Hepatocyte (in vitro differentiated cells): ENCODE measurements at regions not wholly inside any gene's neighbourhood (a gene's known extent, or its start where the extent isn't known, plus 50 kb on each side); places are given as distances from the start of the nearest gene placed in this dataset.

Source experiments
- EZH2phosphoT487 ChIP-seq: fragments of 200-600 bp; sonication (generic); IDR thresholded peaks from one replicate; pipeline ENCODE4 v1.6.1; 2018; ENCODE audit warnings: antibody characterized with exemption, mild to moderate bottlenecking, low read depth, moderate library complexity; ENCODE audit not compliant: unreplicated experiment, severe bottlenecking
- TF ChIP-seq, protein P1 (sequence below): fragments of 200-600 bp; sonication (generic); IDR thresholded peaks from 2 replicates; pipeline ENCODE4 v1.5.1; 2016; ENCODE audit warnings: antibody characterized with exemption, mild to moderate bottlenecking; ENCODE audit not compliant: poor library complexity

DNA sequence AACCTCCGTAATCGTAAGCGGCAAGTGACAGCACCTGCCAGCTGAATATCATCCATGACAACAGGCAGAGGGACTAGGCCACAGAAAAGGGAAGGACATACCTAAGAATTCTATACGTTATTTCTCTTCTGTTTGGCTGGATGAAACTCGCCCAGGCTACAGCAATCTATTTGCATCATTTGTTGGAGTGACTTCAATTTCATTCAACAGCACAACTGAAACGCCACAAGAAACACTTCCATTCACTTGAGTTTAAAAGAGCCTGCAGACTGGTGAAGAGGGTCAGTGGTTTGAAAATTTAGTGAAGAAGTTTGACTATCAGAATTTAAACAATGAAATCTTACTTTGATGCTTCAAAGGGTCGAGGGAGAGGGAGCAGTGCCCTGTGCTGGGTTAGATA is 378.7 kb downstream of the LMO4 start:
- TF ChIP-seq, protein P1, sequence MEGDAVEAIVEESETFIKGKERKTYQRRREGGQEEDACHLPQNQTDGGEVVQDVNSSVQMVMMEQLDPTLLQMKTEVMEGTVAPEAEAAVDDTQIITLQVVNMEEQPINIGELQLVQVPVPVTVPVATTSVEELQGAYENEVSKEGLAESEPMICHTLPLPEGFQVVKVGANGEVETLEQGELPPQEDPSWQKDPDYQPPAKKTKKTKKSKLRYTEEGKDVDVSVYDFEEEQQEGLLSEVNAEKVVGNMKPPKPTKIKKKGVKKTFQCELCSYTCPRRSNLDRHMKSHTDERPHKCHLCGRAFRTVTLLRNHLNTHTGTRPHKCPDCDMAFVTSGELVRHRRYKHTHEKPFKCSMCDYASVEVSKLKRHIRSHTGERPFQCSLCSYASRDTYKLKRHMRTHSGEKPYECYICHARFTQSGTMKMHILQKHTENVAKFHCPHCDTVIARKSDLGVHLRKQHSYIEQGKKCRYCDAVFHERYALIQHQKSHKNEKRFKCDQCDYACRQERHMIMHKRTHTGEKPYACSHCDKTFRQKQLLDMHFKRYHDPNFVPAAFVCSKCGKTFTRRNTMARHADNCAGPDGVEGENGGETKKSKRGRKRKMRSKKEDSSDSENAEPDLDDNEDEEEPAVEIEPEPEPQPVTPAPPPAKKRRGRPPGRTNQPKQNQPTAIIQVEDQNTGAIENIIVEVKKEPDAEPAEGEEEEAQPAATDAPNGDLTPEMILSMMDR: no peak
- TF ChIP-seq EZH2phosphoT487: no peak
